Gastrocnemius medialis (tissue), 4 donors: ENCODE measurements at regions not wholly inside any gene's neighbourhood (a gene's known extent, or its start where the extent isn't known, plus 50 kb on each side); places are given as distances from the start of the nearest gene placed in this dataset.

Source experiments
- ATAC-seq, 2 donors: fragments of 150-250 bp; one replicate each; pipeline ENCODE4 v1.9.1; 2016
- DNase-seq, 2 donors: peaks; one replicate each; pipeline ENCODE4 v3.0.0-alpha.2; 2019
- H3K27ac ChIP-seq, 4 donors: fragments of 200-600 bp; sonication (generic); 1 replicate in 1 of 4; 2 replicates in 3 of 4; pipeline ENCODE4 v1.5.1; 2016 to 2018; ENCODE audit warnings: mild to moderate bottlenecking in 2 of 4, moderate library complexity in 1 of 4
- H3K27me3 ChIP-seq, 3 donors: fragments of 200-600 bp; sonication (generic) in 2 of 3; 1 replicate in 1 of 3; 2 replicates in 2 of 3; pipeline versions ENCODE4 v1.5.1 to v1.6.0; 2016 to 2019; ENCODE audit warnings: mild to moderate bottlenecking in 1 of 3, moderate library complexity in 1 of 3
- H3K36me3 ChIP-seq, 2 donors: fragments of 200-600 bp; sonication (generic) in 1 of 2; one replicate each; pipeline ENCODE4 v1.5.1; 2017 to 2018
- H3K4me1 ChIP-seq, 2 donors: fragments of 200-600 bp; sonication (generic) in 1 of 2; one replicate each; pipeline ENCODE4 v1.5.1; 2016 to 2017; ENCODE audit warnings: mild to moderate bottlenecking in 2 of 2
- H3K4me3 ChIP-seq, 4 donors: fragments of 200-600 bp; sonication (generic) in 3 of 4; 1 replicate in 1 of 4; 2 replicates in 3 of 4; pipeline ENCODE4 v1.5.1; 2016 to 2019; ENCODE audit warnings: mild to moderate bottlenecking in 2 of 4
- H3K9me3 ChIP-seq, 3 donors: fragments of 200-600 bp; sonication (generic) in 2 of 3; 1 replicate in 1 of 3; 2 replicates in 2 of 3; pipeline ENCODE4 v1.5.1; 2016 to 2019
- POLR2A ChIP-seq, 2 donors: fragments of 450-650 bp; IDR thresholded peaks; one replicate each; pipeline ENCODE4 v1.6.1; 2017; ENCODE audit warnings: antibody characterized with exemption in 2 of 2, mild to moderate bottlenecking in 2 of 2, moderate library complexity in 2 of 2
- in situ Hi-C, 4 donors: fragments of 200-750 bp; cut with MboI; loops; one replicate each; pipeline versions ENCODE4 v1.15.0 to v1.8.0; 2017; ENCODE audit warnings: low sequenced_read_pairs in 4 of 4
- intact Hi-C: fragments of 100-400 bp; cut with DNase I; formaldehyde crosslinking; loops from one replicate; pipeline ENCODE4 v1.15.1; 2023; ENCODE audit warnings: low total_unique reads
- TF ChIP-seq, protein P1 (sequence below), 5 experiments: fragments of 450-650 bp in 3 of 5; fragments of 200-600 bp in 2 of 5; sonication (generic) in 2 of 5; IDR thresholded peaks in 4 of 5; conservative IDR thresholded peaks in 1 of 5; 1 replicate in 4 of 5; 2 replicates in 1 of 5; pipeline ENCODE4 v1.5.1; 2016 to 2019; ENCODE audit warnings: antibody characterized with exemption in 5 of 5, mild to moderate bottlenecking in 3 of 5, moderate library complexity in 3 of 5

GRCh38 chr12:61655241-61655640 lies 605.0 kb upstream of the USP15 start:
- Histone ChIP-seq H3K4me3 (no peak overlapping the region), H3K27ac (no peak overlapping the region), H3K36me3 (no peaks in the 10 kb centered on the region), H3K27me3 (no peaks in the 10 kb centered on the region), H3K9me3 (no peaks in the 10 kb centered on the region), H3K4me1 (no peaks in the 10 kb centered on the region)
- ATAC-seq (no peak), DNase-seq (no peak)
- intact Hi-C loops (no loop called here), in situ Hi-C loops (no loop called here)
- TF ChIP-seq, protein P1, sequence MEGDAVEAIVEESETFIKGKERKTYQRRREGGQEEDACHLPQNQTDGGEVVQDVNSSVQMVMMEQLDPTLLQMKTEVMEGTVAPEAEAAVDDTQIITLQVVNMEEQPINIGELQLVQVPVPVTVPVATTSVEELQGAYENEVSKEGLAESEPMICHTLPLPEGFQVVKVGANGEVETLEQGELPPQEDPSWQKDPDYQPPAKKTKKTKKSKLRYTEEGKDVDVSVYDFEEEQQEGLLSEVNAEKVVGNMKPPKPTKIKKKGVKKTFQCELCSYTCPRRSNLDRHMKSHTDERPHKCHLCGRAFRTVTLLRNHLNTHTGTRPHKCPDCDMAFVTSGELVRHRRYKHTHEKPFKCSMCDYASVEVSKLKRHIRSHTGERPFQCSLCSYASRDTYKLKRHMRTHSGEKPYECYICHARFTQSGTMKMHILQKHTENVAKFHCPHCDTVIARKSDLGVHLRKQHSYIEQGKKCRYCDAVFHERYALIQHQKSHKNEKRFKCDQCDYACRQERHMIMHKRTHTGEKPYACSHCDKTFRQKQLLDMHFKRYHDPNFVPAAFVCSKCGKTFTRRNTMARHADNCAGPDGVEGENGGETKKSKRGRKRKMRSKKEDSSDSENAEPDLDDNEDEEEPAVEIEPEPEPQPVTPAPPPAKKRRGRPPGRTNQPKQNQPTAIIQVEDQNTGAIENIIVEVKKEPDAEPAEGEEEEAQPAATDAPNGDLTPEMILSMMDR (IDR thresholded peaks at IDR 0.05 in 4 of 5, conservative IDR thresholded peaks at IDR 0.05 in 1 of 5): no peak
- TF ChIP-seq POLR2A (IDR thresholded peaks at IDR 0.05): no peak

DNA sequence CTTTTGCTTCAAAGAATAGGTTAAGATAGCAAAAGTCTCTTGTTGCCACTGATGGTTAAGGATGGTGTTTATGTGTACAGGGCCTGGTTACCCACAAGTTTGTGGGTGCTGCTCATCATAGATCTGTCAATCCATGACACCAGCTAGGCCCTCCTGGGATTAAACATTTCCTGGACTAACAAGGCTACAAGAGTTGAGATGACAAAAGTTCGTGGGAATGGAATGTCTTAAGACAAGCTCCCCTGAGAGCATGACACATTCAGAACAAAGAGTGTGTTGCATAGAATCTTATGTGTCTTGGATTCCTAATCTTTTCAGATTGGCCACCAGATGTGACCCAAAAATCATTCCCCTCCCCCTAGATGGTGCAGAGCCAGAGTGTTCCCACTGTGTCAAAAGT lies 592.5 kb upstream of the USP15 start:
- H3K36me3 ChIP-seq: no peaks in the 10 kb centered on the region
- no peak for ATAC-seq
- DNase-seq: no peak
- H3K4me3 ChIP-seq: no peak overlapping the region
- H3K27ac ChIP-seq: no peak overlapping the region
- H3K27me3 ChIP-seq: no peaks in the 10 kb centered on the region
- H3K4me1 ChIP-seq: no peaks in the 10 kb centered on the region
- no peaks in the 10 kb centered on the region for H3K9me3 ChIP-seq
- TF ChIP-seq, protein P1 (IDR thresholded peaks at IDR 0.05 in 4 of 5, conservative IDR thresholded peaks at IDR 0.05 in 1 of 5): no peak
- no peak for TF ChIP-seq POLR2A (IDR thresholded peaks at IDR 0.05)
- in situ Hi-C loops: no loop called here
- intact Hi-C loops: no loop called here

GRCh38 chr12:61676520-61676919 lies 583.7 kb upstream of the USP15 start:
- no peak for DNase-seq

GRCh38 chr12:61687407-61687806 lies 572.8 kb upstream of the USP15 start:
- Histone ChIP-seq H3K4me1 (no peaks in the 10 kb centered on the region), H3K9me3 (no peaks in the 10 kb centered on the region), H3K27ac (no peak overlapping the region), H3K27me3 (no peaks in the 10 kb centered on the region), H3K36me3 (no peaks in the 10 kb centered on the region), H3K4me3 (no peak overlapping the region)
- in situ Hi-C loops (no loop called here), intact Hi-C loops (no loop called here)
- DNase-seq (no peak), ATAC-seq (no peak)
- TF ChIP-seq POLR2A (IDR thresholded peaks at IDR 0.05): no peak
- TF ChIP-seq, protein P1 (IDR thresholded peaks at IDR 0.05 in 4 of 5, conservative IDR thresholded peaks at IDR 0.05 in 1 of 5): no peak

More at GRCh38 chr12:61676520-61676919, 583.7 kb upstream of the USP15 start:
- in situ Hi-C loops (no loop called here), intact Hi-C loops (no loop called here)
- Histone ChIP-seq H3K36me3 (no peaks in the 10 kb centered on the region), H3K4me3 (no peak overlapping the region), H3K27me3 (no peaks in the 10 kb centered on the region), H3K4me1 (no peaks in the 10 kb centered on the region), H3K27ac (no peak overlapping the region), H3K9me3 (no peaks in the 10 kb centered on the region)
- TF ChIP-seq POLR2A (IDR thresholded peaks at IDR 0.05): no peak
- TF ChIP-seq, protein P1 (IDR thresholded peaks at IDR 0.05 in 4 of 5, conservative IDR thresholded peaks at IDR 0.05 in 1 of 5): no peak
- no peak for ATAC-seq

GRCh38 chr12:61694214-61694613 lies 566.0 kb upstream of the USP15 start:
- ATAC-seq: no peak
- intact Hi-C loops: no loop called here
- in situ Hi-C loops: no loop called here
- H3K36me3 ChIP-seq: no peaks in the 10 kb centered on the region
- no peak overlapping the region for H3K4me3 ChIP-seq
- no peak for DNase-seq
- peaks cover 0 to 6% (median 0%) of the 10 kb centered on the region in 3 donors for H3K9me3 ChIP-seq
- H3K4me1 ChIP-seq: no peaks in the 10 kb centered on the region
- H3K27me3 ChIP-seq: no peaks in the 10 kb centered on the region
- H3K27ac ChIP-seq: no peak overlapping the region
- TF ChIP-seq, protein P1 (IDR thresholded peaks at IDR 0.05 in 4 of 5, conservative IDR thresholded peaks at IDR 0.05 in 1 of 5): no peak
- no peak for TF ChIP-seq POLR2A (IDR thresholded peaks at IDR 0.05)
